ENCODE measurements at regions not wholly inside any gene's neighbourhood (a gene's known extent, or its start where the extent isn't known, plus 50 kb on each side); places are given as distances from the start of the nearest gene placed in this dataset.

GRCh38 chr20:24253321-24253720, 216.1 kb upstream of the SYNDIG1 start:
- no peak overlapping the region for H3K4me3 ChIP-seq (ENCODE audit: low read depth, low read length)
- no TSS peak for BruUV-seq (replicated peaks)
- Mint-ChIP-seq H3K9me3 (ENCODE audit: unreplicated experiment) (no peaks in the 10 kb centered on the region), H3K27me3 (ENCODE audit: insufficient read depth, unreplicated experiment) (peaks cover 7% of the 10 kb centered on the region), H3K36me3 (ENCODE audit: insufficient read depth, unreplicated experiment) (no peaks in the 10 kb centered on the region), H3K4me1 (ENCODE audit: low read depth, unreplicated experiment) (no peaks in the 10 kb centered on the region), H3K4me3 (ENCODE audit: unreplicated experiment) (no peak overlapping the region), H3K27ac (ENCODE audit: unreplicated experiment) (no peak overlapping the region)
- ChIA-PET POLR2A (no interaction called here), CTCF (no interaction called here)
- H3K9me3 ChIP-seq: no peaks in the 10 kb centered on the region
- H3K36me3 ChIP-seq (ENCODE audit: control insufficient read depth, insufficient read depth, low read length): no peaks in the 10 kb centered on the region
- intact Hi-C loops (cut with micrococcal nuclease; ENCODE audit: unreplicated experiment): no loop called here
- DNase-seq: no peak
- no peaks in the 10 kb centered on the region for H3K27me3 ChIP-seq (replicated peaks; ENCODE audit: control insufficient read depth, insufficient read depth, low read length)
- no peak for TF ChIP-seq CTCF (IDR thresholded peaks at IDR 0.05; ENCODE audit: insufficient read depth in 1 of 2, low read depth in 1 of 2, low read length in 1 of 2, severe bottlenecking in 1 of 2, unreplicated experiment in 1 of 2)
- no peaks in the 10 kb centered on the region for H3K4me1 ChIP-seq

GRCh38 chr20:24245094-24245493, 224.3 kb upstream of the SYNDIG1 start:
- no peak for TF ChIP-seq CTCF (IDR thresholded peaks at IDR 0.05; ENCODE audit: insufficient read depth in 1 of 2, low read depth in 1 of 2, low read length in 1 of 2, severe bottlenecking in 1 of 2, unreplicated experiment in 1 of 2)
- Mint-ChIP-seq H3K9me3 (ENCODE audit: unreplicated experiment) (no peaks in the 10 kb centered on the region), H3K27ac (ENCODE audit: unreplicated experiment) (no peak overlapping the region), H3K36me3 (ENCODE audit: insufficient read depth, unreplicated experiment) (no peaks in the 10 kb centered on the region), H3K4me3 (ENCODE audit: unreplicated experiment) (no peak overlapping the region), H3K27me3 (ENCODE audit: insufficient read depth, unreplicated experiment) (peaks cover 13% of the 10 kb centered on the region), H3K4me1 (ENCODE audit: low read depth, unreplicated experiment) (no peaks in the 10 kb centered on the region)
- intact Hi-C loops (cut with micrococcal nuclease; ENCODE audit: unreplicated experiment): no loop called here
- no peaks in the 10 kb centered on the region for H3K9me3 ChIP-seq
- ChIA-PET POLR2A (no interaction called here), CTCF (no interaction called here)
- no peaks in the 10 kb centered on the region for H3K27me3 ChIP-seq (replicated peaks; ENCODE audit: control insufficient read depth, insufficient read depth, low read length)
- H3K4me1 ChIP-seq: no peaks in the 10 kb centered on the region
- no peaks in the 10 kb centered on the region for H3K36me3 ChIP-seq (ENCODE audit: control insufficient read depth, insufficient read depth, low read length)
- no peak for DNase-seq
- BruUV-seq (replicated peaks): no TSS peak
- no peak overlapping the region for H3K4me3 ChIP-seq (ENCODE audit: low read depth, low read length)

- H3K9me3 Mint-ChIP-seq (ENCODE audit: unreplicated experiment): no peaks in the 10 kb centered on the region
- no peak for DNase-seq
- no peaks in the 10 kb centered on the region for H3K4me1 ChIP-seq
- no peaks in the 10 kb centered on the region for H3K4me1 Mint-ChIP-seq (ENCODE audit: low read depth, unreplicated experiment)
- ChIA-PET CTCF (no interaction called here), POLR2A (no interaction called here)
- H3K27me3 ChIP-seq (replicated peaks; ENCODE audit: control insufficient read depth, insufficient read depth, low read length): no peaks in the 10 kb centered on the region
- H3K27me3 Mint-ChIP-seq (ENCODE audit: insufficient read depth, unreplicated experiment): peaks cover 12% of the 10 kb centered on the region
- BruUV-seq (replicated peaks): no TSS peak
- TF ChIP-seq CTCF (IDR thresholded peaks at IDR 0.05; ENCODE audit: insufficient read depth in 1 of 2, low read depth in 1 of 2, low read length in 1 of 2, severe bottlenecking in 1 of 2, unreplicated experiment in 1 of 2): no peak
- no peaks in the 10 kb centered on the region for H3K36me3 ChIP-seq (ENCODE audit: control insufficient read depth, insufficient read depth, low read length)
- H3K4me3 Mint-ChIP-seq (ENCODE audit: unreplicated experiment): no peak overlapping the region
- H3K36me3 Mint-ChIP-seq (ENCODE audit: insufficient read depth, unreplicated experiment): no peaks in the 10 kb centered on the region
- no peaks in the 10 kb centered on the region for H3K9me3 ChIP-seq
- no peak overlapping the region for H3K4me3 ChIP-seq (ENCODE audit: low read depth, low read length)
- no peak overlapping the region for H3K27ac Mint-ChIP-seq (ENCODE audit: unreplicated experiment)
- intact Hi-C loops (cut with micrococcal nuclease; ENCODE audit: unreplicated experiment): no loop called here
These were observed 226.7 kb upstream of the SYNDIG1 start for GRCh38 chr20:24242763-24243162.

Measured in Caco-2 (cell line).